ENCODE measurements at regions not wholly inside any gene's neighbourhood (a gene's known extent, or its start where the extent isn't known, plus 50 kb on each side); places are given as distances from the start of the nearest gene placed in this dataset.

GRCh38 chr15:87135109-87135508 is 1055.4 kb downstream of the AGBL1 start:
- Histone ChIP-seq H3K27ac (ENCODE audit: extremely low read depth, low read depth, low read length) (no peak overlapping the region), H3K4me3 (ENCODE audit: low read depth, low read length) (no peak overlapping the region), H3K9me3 (ENCODE audit: control insufficient read depth, insufficient read depth, low read depth, low read length) (no peaks in the 10 kb centered on the region), H3K4me1 (ENCODE audit: control insufficient read depth, insufficient read depth, low read length) (no peaks in the 10 kb centered on the region), H3K36me3 (ENCODE audit: control insufficient read depth in 2 of 2, insufficient read depth in 1 of 2, low read length in 2 of 2) (no peaks in the 10 kb centered on the region)
- ChIA-PET CTCF (interaction anchor here (0.6 kb wide), 1 partner anchor 1262 kb away, joined by 3 read pairs; no protein-coding TSS in a partner anchor), POLR2A (no interaction called here)
- TF ChIP-seq ZNF677 (tag by site-specific recombination; IDR thresholded peaks at IDR 0.05) = no peak
- no peak for TF ChIP-seq MYNN (tag by site-specific recombination; IDR thresholded peaks at IDR 0.05; ENCODE audit: borderline replicate concordance)
- TF ChIP-seq KLF10 (tag by site-specific recombination; IDR thresholded peaks at IDR 0.05) = no peak

GRCh38 chr15:87133704-87134103 is 1054.0 kb downstream of the AGBL1 start:
- H3K4me3 ChIP-seq (ENCODE audit: low read depth, low read length) = no peak overlapping the region
- no peak overlapping the region for H3K27ac ChIP-seq (ENCODE audit: extremely low read depth, low read depth, low read length)
- no peaks in the 10 kb centered on the region for H3K9me3 ChIP-seq (ENCODE audit: control insufficient read depth, insufficient read depth, low read depth, low read length)
- CTCF ChIA-PET = no interaction called here
- POLR2A ChIA-PET = no interaction called here
- TF ChIP-seq ZNF416 (tag by site-specific recombination; IDR thresholded peaks at IDR 0.05) (no peak), ZBTB21 (tag by site-specific recombination; IDR thresholded peaks at IDR 0.05) (no peak), ZNF707 (tag by site-specific recombination; IDR thresholded peaks at IDR 0.05) (no peak), ZNF394 (tag by site-specific recombination; IDR thresholded peaks at IDR 0.05; ENCODE audit: borderline replicate concordance) (no peak), ZNF266 (tag by site-specific recombination; IDR thresholded peaks at IDR 0.05; ENCODE audit: low read depth) (no peak), ZNF354C (tag by site-specific recombination; IDR thresholded peaks at IDR 0.05; ENCODE audit: borderline replicate concordance, low read depth) (no peak), ZBTB10 (tag by site-specific recombination; IDR thresholded peaks at IDR 0.05) (no peak), ZNF148 (tag by site-specific recombination; IDR thresholded peaks at IDR 0.05; ENCODE audit: borderline replicate concordance) (no peak), SP3 (tag by site-specific recombination; IDR thresholded peaks at IDR 0.05) (no peak), ZNF211 (tag by site-specific recombination; IDR thresholded peaks at IDR 0.05; ENCODE audit: low read depth) (no peak), ZNF311 (tag by site-specific recombination; IDR thresholded peaks at IDR 0.05; ENCODE audit: borderline replicate concordance) (no peak)
- no peaks in the 10 kb centered on the region for H3K36me3 ChIP-seq (ENCODE audit: control insufficient read depth in 2 of 2, insufficient read depth in 1 of 2, low read length in 2 of 2)
- no peaks in the 10 kb centered on the region for H3K4me1 ChIP-seq (ENCODE audit: control insufficient read depth, insufficient read depth, low read length)

- POLR2A ChIA-PET = no interaction called here
- no peak for TF ChIP-seq ZNF692 (tag by site-specific recombination; IDR thresholded peaks at IDR 0.05)
- no peak for TF ChIP-seq ZNF785 (tag by site-specific recombination; IDR thresholded peaks at IDR 0.05)
- TF ChIP-seq KLF7 (tag by site-specific recombination; IDR thresholded peaks at IDR 0.05; ENCODE audit: borderline replicate concordance) = no peak
- TF ChIP-seq ATF2 (tag by site-specific recombination; IDR thresholded peaks at IDR 0.05; ENCODE audit: low read depth) = peak; percentile 17; the same call in 1 of the 2 replicates
- no peak for TF ChIP-seq ZIC2 (tag by site-specific recombination; IDR thresholded peaks at IDR 0.05)
- no peak for TF ChIP-seq HOXC10 (CRISPR knock-in tag; IDR thresholded peaks at IDR 0.05)
- no peak for TF ChIP-seq ZNF670 (tag by site-specific recombination; IDR thresholded peaks at IDR 0.05; ENCODE audit: low read depth)
- no peak for TF ChIP-seq ZNF366 (tag by site-specific recombination; conservative IDR thresholded peaks at IDR 0.05)
- Histone ChIP-seq H3K4me1 (ENCODE audit: control insufficient read depth, insufficient read depth, low read length) (no peaks in the 10 kb centered on the region), H3K36me3 (ENCODE audit: control insufficient read depth in 2 of 2, insufficient read depth in 1 of 2, low read length in 2 of 2) (no peaks in the 10 kb centered on the region), H3K27ac (ENCODE audit: extremely low read depth, low read depth, low read length) (no peak overlapping the region), H3K4me3 (ENCODE audit: low read depth, low read length) (no peak overlapping the region), H3K9me3 (ENCODE audit: control insufficient read depth, insufficient read depth, low read depth, low read length) (no peaks in the 10 kb centered on the region)
- CTCF ChIA-PET = no interaction called here
Measured at GRCh38 chr15:87131067-87131466, 1051.4 kb downstream of the AGBL1 start.
